H9 (cell line): ENCODE measurements at regions not wholly inside any gene's neighbourhood (a gene's known extent, or its start where the extent isn't known, plus 50 kb on each side); places are given as distances from the start of the nearest gene placed in this dataset.

Source experiments
- DNase-seq: peaks from one replicate; pipeline ENCODE4 v3.0.0-alpha.2; 2017
- H2AFZ ChIP-seq: one replicate; pipeline ENCODE4 v1.6.1; 2013; ENCODE audit warnings: mild to moderate bottlenecking, low read length, control low read depth, moderate library complexity
- H2AK5ac ChIP-seq: 2 replicates; pipeline ENCODE4 v1.6.1; 2013; ENCODE audit warnings: low read length, control low read depth, mixed read lengths; ENCODE audit not compliant: insufficient read length
- H2BK120ac ChIP-seq: one replicate; pipeline ENCODE4 v1.6.1; 2013; ENCODE audit warnings: low read depth, mild to moderate bottlenecking, low read length, control low read depth, inconsistent platforms; ENCODE audit not compliant: poor library complexity, severe bottlenecking
- H2BK12ac ChIP-seq: 2 replicates; pipeline ENCODE4 v1.6.1; 2013; ENCODE audit warnings: low read length, control low read depth, mixed read lengths, low read depth; ENCODE audit not compliant: insufficient read length
- H2BK15ac ChIP-seq: 2 replicates; pipeline ENCODE4 v1.6.1; 2013; ENCODE audit warnings: low read depth, low read length, control low read depth
- H2BK20ac ChIP-seq: one replicate; pipeline ENCODE4 v1.6.1; 2013; ENCODE audit warnings: low read depth, mild to moderate bottlenecking, low read length, control low read depth, inconsistent platforms; ENCODE audit not compliant: poor library complexity, severe bottlenecking
- H2BK5ac ChIP-seq: 2 replicates; pipeline ENCODE4 v1.6.1; 2013; ENCODE audit warnings: low read length, control low read depth, mixed read lengths; ENCODE audit not compliant: insufficient read length
- H3K14ac ChIP-seq: 2 replicates; pipeline ENCODE4 v1.6.1; 2013; ENCODE audit warnings: low read length, control low read depth; ENCODE audit not compliant: insufficient read depth
- H3K18ac ChIP-seq: 2 replicates; pipeline ENCODE4 v1.6.1; 2013; ENCODE audit warnings: low read depth, mild to moderate bottlenecking, mixed read lengths, low read length, control low read depth; ENCODE audit not compliant: insufficient read length
- H3K23ac ChIP-seq: 2 replicates; pipeline ENCODE4 v1.6.1; 2013; ENCODE audit warnings: low read length, control low read depth, mixed read lengths, low read depth; ENCODE audit not compliant: insufficient read length
- H3K23me2 ChIP-seq: 2 replicates; pipeline ENCODE4 v1.6.1; 2013; ENCODE audit warnings: low read depth, mild to moderate bottlenecking, mixed read lengths, low read length, control low read depth; ENCODE audit not compliant: insufficient read length, poor library complexity, severe bottlenecking
- H3K27ac ChIP-seq: 2 replicates; pipeline ENCODE4 v1.5.1; 2013; ENCODE audit warnings: low read length, control low read depth, mixed read lengths, low read depth; ENCODE audit not compliant: insufficient read length
- H3K27me3 ChIP-seq: 2 replicates; pipeline ENCODE4 v1.6.1; 2013; ENCODE audit warnings: low read length, control low read depth, inconsistent platforms; ENCODE audit not compliant: insufficient read depth
- H3K4ac ChIP-seq: 2 replicates; pipeline ENCODE4 v1.6.1; 2013; ENCODE audit warnings: low read depth, mild to moderate bottlenecking, control low read depth, inconsistent platforms, low read length, moderate library complexity
- H3K4me1 ChIP-seq: 2 replicates; pipeline ENCODE4 v1.6.1; 2013; ENCODE audit warnings: low read length, control low read depth, inconsistent platforms; ENCODE audit not compliant: insufficient read depth
- H3K4me2 ChIP-seq: 2 replicates; pipeline ENCODE4 v1.6.1; 2013; ENCODE audit warnings: low read length, control low read depth, mixed read lengths; ENCODE audit not compliant: insufficient read length, insufficient read depth
- H3K56ac ChIP-seq: 2 replicates; pipeline ENCODE4 v1.6.1; 2013; ENCODE audit warnings: low read depth, mild to moderate bottlenecking, mixed read lengths, low read length, control low read depth; ENCODE audit not compliant: insufficient read length
- H3K79me1 ChIP-seq: 2 replicates; pipeline ENCODE4 v1.6.1; 2013; ENCODE audit warnings: low read depth, mild to moderate bottlenecking, moderate library complexity, low read length, control low read depth, inconsistent platforms; ENCODE audit not compliant: insufficient read depth, poor library complexity, severe bottlenecking
- H3K79me2 ChIP-seq: 2 replicates; pipeline ENCODE4 v1.6.1; 2013; ENCODE audit warnings: low read length, control low read depth, inconsistent platforms; ENCODE audit not compliant: insufficient read depth
- H3K9ac ChIP-seq: 2 replicates; pipeline ENCODE4 v1.6.1; 2013; ENCODE audit warnings: low read length, control low read depth, mixed read lengths; ENCODE audit not compliant: insufficient read length; ENCODE audit errors: extremely low read depth
- H3K9me3 ChIP-seq: one replicate; pipeline ENCODE4 v1.6.1; 2013; ENCODE audit warnings: low read depth, low read length, inconsistent platforms; ENCODE audit not compliant: control insufficient read depth
- H3T11ph ChIP-seq: one replicate; pipeline ENCODE4 v1.6.1; 2013; ENCODE audit warnings: mild to moderate bottlenecking, low read length, control low read depth, inconsistent platforms
- H4K20me1 ChIP-seq: one replicate; pipeline ENCODE4 v1.6.1; 2013; ENCODE audit not compliant: control insufficient read depth, insufficient read length, insufficient read depth
- H4K5ac ChIP-seq: 2 replicates; pipeline ENCODE4 v1.6.1; 2013; ENCODE audit warnings: low read depth, mild to moderate bottlenecking, mixed read lengths, low read length, control low read depth; ENCODE audit not compliant: insufficient read length
- H4K8ac ChIP-seq: replicated peaks from 2 replicates; pipeline ENCODE4 v1.6.1; 2013; ENCODE audit warnings: low read length, control low read depth, mixed read lengths, low read depth; ENCODE audit not compliant: insufficient read length
- H4K91ac ChIP-seq: 2 replicates; pipeline ENCODE4 v1.6.1; 2013; ENCODE audit warnings: low read depth, mild to moderate bottlenecking, moderate library complexity, mixed read lengths, low read length, control low read depth; ENCODE audit not compliant: insufficient read length
- H3K27ac Mint-ChIP-seq, 3 experiments: 2 replicates in 2 of 3; 3 replicates in 1 of 3; pipeline ENCODE4 v1.8.0; 2020 to 2021; ENCODE audit warnings: mixed read lengths in 3 of 3, mild to moderate bottlenecking in 1 of 3, moderate library complexity in 1 of 3
- H3K27me3 Mint-ChIP-seq: 2 replicates; pipeline ENCODE4 v1.8.0; 2021; ENCODE audit warnings: low read depth, mild to moderate bottlenecking, moderate library complexity, mixed read lengths
- H3K36me3 Mint-ChIP-seq, 3 experiments: 2 replicates in 2 of 3; 3 replicates in 1 of 3; pipeline ENCODE4 v1.8.0; 2020 to 2021; ENCODE audit warnings: low read depth in 3 of 3, mixed read lengths in 3 of 3; ENCODE audit not compliant: insufficient read depth in 1 of 3
- H3K4me1 Mint-ChIP-seq, 2 experiments: 2 replicates each; pipeline ENCODE4 v1.8.0; 2020; ENCODE audit warnings: mixed read lengths in 2 of 2
- H3K4me3 Mint-ChIP-seq, 2 experiments: 2 replicates in 1 of 2; 3 replicates in 1 of 2; pipeline ENCODE4 v1.8.0; 2020 to 2021; ENCODE audit warnings: mild to moderate bottlenecking in 2 of 2, mixed read lengths in 2 of 2, moderate library complexity in 1 of 2
- H3K9me3 Mint-ChIP-seq, 2 experiments: 2 replicates in 1 of 2; 3 replicates in 1 of 2; pipeline ENCODE4 v1.8.0; 2020; ENCODE audit warnings: mild to moderate bottlenecking in 2 of 2, mixed read lengths in 2 of 2, moderate library complexity in 1 of 2
- CTCF ChIP-seq: fragments of 200-600 bp; sonication (generic); conservative IDR thresholded peaks from 3 replicates; pipeline ENCODE4 v1.8.0; 2021; ENCODE audit warnings: antibody characterized with exemption, mild to moderate bottlenecking
- WGBS: extraction: QIAGEN DNeasy Blood & Tissue Kit; methylation state at CpG from one replicate; pipeline ENCODE4 v1.1.7; 2013; ENCODE audit warnings: missing lambda C conversion rate, low lambda C conversion rate, mixed read lengths; ENCODE audit not compliant: insufficient read length; ENCODE audit errors: extremely low coverage; 5-methylcytosine and 5-hydroxymethylcytosine counted together

- H3K9me3 Mint-ChIP-seq, result peaks cover 3 to 9% of the 10 kb centered on the region in 2 experiments; a peak in 4 of 5 replicates
- no peak overlapping the region for H2BK20ac ChIP-seq
- H3K23ac ChIP-seq, result no peak overlapping the region
- H3K4me1 Mint-ChIP-seq, result peaks cover 20 to 28% of the 10 kb centered on the region in 2 experiments
- H3K9ac ChIP-seq, result no peak overlapping the region
- no peak for TF ChIP-seq CTCF
- H3K4me3 Mint-ChIP-seq, result no peak overlapping the region
- H3K27ac ChIP-seq, result no peak overlapping the region
- H3K14ac ChIP-seq, result no peak overlapping the region
- H2AK5ac ChIP-seq, result no peak overlapping the region
- H2BK15ac ChIP-seq, result no peak overlapping the region
- H3K27ac Mint-ChIP-seq, result peak overlapping the region in 2 of 3 experiments; percentile 74 to 90; a peak in 4 of 7 replicates
- no peak overlapping the region for H2AFZ ChIP-seq
- no peak for DNase-seq
- no peak overlapping the region for H3K56ac ChIP-seq
- H2BK5ac ChIP-seq, result no peak overlapping the region
- no peak overlapping the region for H3K4ac ChIP-seq
- H4K8ac ChIP-seq, result no peak overlapping the region
- H4K5ac ChIP-seq, result no peak overlapping the region
- H3K9me3 ChIP-seq, result no peaks in the 10 kb centered on the region
- H4K91ac ChIP-seq, result no peak overlapping the region
- H3K4me2 ChIP-seq, result no peak overlapping the region
- H4K20me1 ChIP-seq, result no peaks in the 10 kb centered on the region
- no peak overlapping the region for H3K18ac ChIP-seq
- H3T11ph ChIP-seq, result no peak overlapping the region
- H3K27me3 Mint-ChIP-seq, result no peaks in the 10 kb centered on the region
- no peaks in the 10 kb centered on the region for H3K79me1 ChIP-seq
- WGBS, result no CpG with 5 or more reads among the region's 1 CpG
- no peaks in the 10 kb centered on the region for H3K4me1 ChIP-seq
- no peak overlapping the region for H2BK120ac ChIP-seq
- no peaks in the 10 kb centered on the region for H3K27me3 ChIP-seq
- no peak overlapping the region for H2BK12ac ChIP-seq
- peaks cover 0 to 10% (median 4%) of the 10 kb centered on the region in 3 experiments; a peak in 2 of 7 replicates for H3K36me3 Mint-ChIP-seq
- no peaks in the 10 kb centered on the region for H3K23me2 ChIP-seq
- no peaks in the 10 kb centered on the region for H3K79me2 ChIP-seq
Measured at GRCh38 chr2:75406131-75406581, 154.6 kb downstream of the EVA1A start.
